CD14-positive monocyte (primary cell): ENCODE measurements at regions not wholly inside any gene's neighbourhood (a gene's known extent, or its start where the extent isn't known, plus 50 kb on each side); places are given as distances from the start of the nearest gene placed in this dataset.

Source experiments
- DNase-seq, 3 donors: peaks; one replicate each; pipeline ENCODE4 v3.0.0-alpha.2; 2011 to 2022
- H2AFZ ChIP-seq: 2 replicates; pipeline ENCODE4 v1.6.0; 2012; ENCODE audit warnings: mild to moderate bottlenecking, low read depth, low read length, inconsistent platforms; ENCODE audit not compliant: insufficient read depth, poor library complexity, severe bottlenecking
- H3K27ac ChIP-seq, 2 donors: 1 replicate in 1 of 2; 2 replicates in 1 of 2; pipeline ENCODE4 v1.5.1; 2012 to 2013; ENCODE audit warnings: low read length in 2 of 2, control low read depth in 1 of 2, inconsistent platforms in 1 of 2, low read depth in 1 of 2, mild to moderate bottlenecking in 1 of 2
- H3K27me3 ChIP-seq, 2 donors: one replicate each; pipeline versions ENCODE4 v1.6.0 to v1.6.1; 2011 to 2013; ENCODE audit warnings: low read length in 2 of 2; ENCODE audit not compliant: control insufficient read depth in 2 of 2, insufficient read depth in 2 of 2
- H3K36me3 ChIP-seq, 2 donors: replicated peaks in 1 of 2; 1 replicate in 1 of 2; 2 replicates in 1 of 2; pipeline versions ENCODE4 v1.5.1 to v1.6.1; 2012 to 2013; ENCODE audit warnings: low read length in 2 of 2, control low read depth in 1 of 2, inconsistent platforms in 1 of 2, mild to moderate bottlenecking in 1 of 2; ENCODE audit not compliant: insufficient read depth in 2 of 2, control insufficient read depth in 1 of 2
- H3K4me1 ChIP-seq, 2 donors: 1 replicate in 1 of 2; 2 replicates in 1 of 2; pipeline versions ENCODE4 v1.5.1 to v1.6.1; 2012 to 2013; ENCODE audit warnings: low read length in 2 of 2, control low read depth in 1 of 2, inconsistent platforms in 1 of 2, mild to moderate bottlenecking in 1 of 2, moderate library complexity in 1 of 2; ENCODE audit not compliant: insufficient read depth in 2 of 2, control insufficient read depth in 1 of 2
- H3K4me2 ChIP-seq: replicated peaks from 2 replicates; pipeline ENCODE3; 2012; ENCODE audit warnings: low read length, moderate library complexity, mild to moderate bottlenecking; ENCODE audit not compliant: poor library complexity, severe bottlenecking; ENCODE audit errors: extremely low read depth
- H3K4me3 ChIP-seq, 3 experiments: fragments of 200-600 bp in 1 of 3; sonication (generic) in 1 of 3; replicated peaks in 1 of 3; 1 replicate in 2 of 3; 2 replicates in 1 of 3; pipeline ENCODE4 v1.5.1; 2011 to 2013; ENCODE audit warnings: low read length in 3 of 3, mild to moderate bottlenecking in 3 of 3, control low read depth in 2 of 3, low read depth in 2 of 3, inconsistent platforms in 1 of 3, moderate library complexity in 1 of 3
- H3K79me2 ChIP-seq: 2 replicates; pipeline ENCODE4 v1.6.0; 2012; ENCODE audit warnings: mild to moderate bottlenecking, control low read depth, inconsistent platforms, low read length, moderate library complexity; ENCODE audit not compliant: insufficient read depth
- H3K9ac ChIP-seq: 2 replicates; pipeline ENCODE4 v1.6.0; 2017; ENCODE audit warnings: low read length, mild to moderate bottlenecking; ENCODE audit not compliant: insufficient read depth, poor library complexity, severe bottlenecking
- H3K9me3 ChIP-seq, 2 donors: replicated peaks in 1 of 2; 1 replicate in 1 of 2; 2 replicates in 1 of 2; pipeline versions ENCODE4 v1.5.1 to v1.6.1; 2012 to 2013; ENCODE audit warnings: low read length in 2 of 2, control low read depth in 1 of 2; ENCODE audit not compliant: control insufficient read depth in 1 of 2, insufficient read depth in 1 of 2
- H4K20me1 ChIP-seq: 2 replicates; pipeline ENCODE4 v1.6.0; 2012; ENCODE audit warnings: mild to moderate bottlenecking, low read length, control low read depth, moderate library complexity; ENCODE audit not compliant: insufficient read depth
- H3K27ac Mint-ChIP-seq, 7 donors: one replicate each; pipeline ENCODE4 v1.8.0; 2020; ENCODE audit warnings: mild to moderate bottlenecking in 7 of 7, mixed read lengths in 7 of 7, moderate library complexity in 6 of 7, inconsistent platforms in 2 of 7
- H3K27me3 Mint-ChIP-seq, 3 donors: one replicate each; pipeline ENCODE4 v1.8.0; 2021 to 2022; ENCODE audit warnings: low read depth in 3 of 3, mild to moderate bottlenecking in 3 of 3, mixed read lengths in 3 of 3, moderate library complexity in 3 of 3, inconsistent platforms in 1 of 3
- H3K36me3 Mint-ChIP-seq, 2 donors: one replicate each; pipeline ENCODE4 v1.8.0; 2020; ENCODE audit warnings: mixed read lengths in 2 of 2, inconsistent platforms in 1 of 2, mild to moderate bottlenecking in 1 of 2
- H3K4me1 Mint-ChIP-seq: one replicate; pipeline ENCODE4 v1.8.0; 2020; ENCODE audit warnings: mild to moderate bottlenecking, mixed read lengths
- H3K4me3 Mint-ChIP-seq, 2 donors: one replicate each; pipeline ENCODE4 v1.8.0; 2020; ENCODE audit warnings: mild to moderate bottlenecking in 2 of 2, mixed read lengths in 2 of 2, moderate library complexity in 1 of 2
- H3K9me3 Mint-ChIP-seq, 7 donors: one replicate each; pipeline ENCODE4 v1.8.0; 2020 to 2022; ENCODE audit warnings: mixed read lengths in 7 of 7, mild to moderate bottlenecking in 6 of 7, moderate library complexity in 6 of 7, inconsistent platforms in 2 of 7
- CTCF ChIP-seq: fragments of 200-600 bp; IDR thresholded peaks from one replicate; pipeline ENCODE4 v1.8.0; 2022; ENCODE audit warnings: antibody characterized with exemption, mild to moderate bottlenecking
- WGBS: methylation state at CpG from one replicate; pipeline ENCODE4 v1.1.5; 2013; ENCODE audit warnings: missing lambda C conversion rate; ENCODE audit not compliant: insufficient coverage; 5-methylcytosine and 5-hydroxymethylcytosine counted together
- intact Hi-C, 2 donors: fragments of 100-400 bp; cut with micrococcal nuclease; formaldehyde crosslinking; loops; one replicate each; pipeline versions ENCODE4 v1.15.0 to v1.15.1; 2023

GRCh38 chr15:29638781-29639180 is 183.5 kb downstream of the TJP1 start:
- Histone ChIP-seq H4K20me1 (no peaks in the 10 kb centered on the region), H3K27me3 (no peaks in the 10 kb centered on the region), H3K36me3 (no peaks in the 10 kb centered on the region), H3K27ac (no peak overlapping the region), H3K79me2 (no peaks in the 10 kb centered on the region), H3K9ac (no peak overlapping the region), H3K4me2 (no peak overlapping the region), H3K9me3 (no peaks in the 10 kb centered on the region), H2AFZ (no peak overlapping the region), H3K4me1 (no peaks in the 10 kb centered on the region), H3K4me3 (no peak overlapping the region)
- peaks cover 0 to 2% (median 0%) of the 10 kb centered on the region in 3 donors for H3K27me3 Mint-ChIP-seq
- H3K36me3 Mint-ChIP-seq = no peaks in the 10 kb centered on the region
- no peak overlapping the region for H3K27ac Mint-ChIP-seq
- intact Hi-C loops = no loop called here
- H3K4me3 Mint-ChIP-seq = no peak overlapping the region
- peaks cover 0 to 12% (median 5%) of the 10 kb centered on the region in 7 donors for H3K9me3 Mint-ChIP-seq
- no peak for TF ChIP-seq CTCF
- no peaks in the 10 kb centered on the region for H3K4me1 Mint-ChIP-seq
- DNase-seq = no peak
- 83% methylated on average over 2 of the region's 4 CpGs for WGBS

- Mint-ChIP-seq H3K9me3 (peaks cover 0 to 12% (median 5%) of the 10 kb centered on the region in 7 donors), H3K27me3 (peaks cover 0 to 2% (median 0%) of the 10 kb centered on the region in 3 donors), H3K36me3 (no peaks in the 10 kb centered on the region), H3K4me3 (no peak overlapping the region), H3K27ac (no peak overlapping the region), H3K4me1 (no peaks in the 10 kb centered on the region)
- DNase-seq = no peak
- Histone ChIP-seq H3K79me2 (no peaks in the 10 kb centered on the region), H3K9ac (no peak overlapping the region), H3K4me2 (no peak overlapping the region), H3K9me3 (no peaks in the 10 kb centered on the region), H3K27ac (no peak overlapping the region), H3K4me3 (no peak overlapping the region), H3K27me3 (no peaks in the 10 kb centered on the region), H3K36me3 (no peaks in the 10 kb centered on the region), H4K20me1 (no peaks in the 10 kb centered on the region), H2AFZ (no peak overlapping the region), H3K4me1 (no peaks in the 10 kb centered on the region)
- intact Hi-C loops = no loop called here
- TF ChIP-seq CTCF = no peak
- 93% methylated on average over 2 of the region's 3 CpGs for WGBS
Observed at GRCh38 chr15:29638011-29638410, 184.3 kb downstream of the TJP1 start.
